ENCODE measurements at regions not wholly inside any gene's neighbourhood (a gene's known extent, or its start where the extent isn't known, plus 50 kb on each side); places are given as distances from the start of the nearest gene placed in this dataset.

- TF ChIP-seq AEBP2 (tag by site-specific recombination; IDR thresholded peaks at IDR 0.05; ENCODE audit: borderline replicate concordance) (no peak), ZNF529 (tag by site-specific recombination; IDR thresholded peaks at IDR 0.05; ENCODE audit: insufficient replicate concordance) (no peak), ZNF366 (tag by site-specific recombination; conservative IDR thresholded peaks at IDR 0.05) (no peak), ZNF747 (tag by site-specific recombination; IDR thresholded peaks at IDR 0.05) (no peak), ZNF449 (tag by site-specific recombination; IDR thresholded peaks at IDR 0.05) (0 out of 2 replicates have a peak, but pooled peaks have one; percentile 29), ZNF114 (tag by site-specific recombination; IDR thresholded peaks at IDR 0.05) (no peak), PRDM10 (tag by site-specific recombination; IDR thresholded peaks at IDR 0.05) (no peak), GLIS2 (tag by site-specific recombination; IDR thresholded peaks at IDR 0.05) (no peak), KLF9 (tag by site-specific recombination; IDR thresholded peaks at IDR 0.05; ENCODE audit: low read depth) (no peak), ZNF571 (tag by site-specific recombination; IDR thresholded peaks at IDR 0.05) (no peak), ZNF16 (tag by site-specific recombination; IDR thresholded peaks at IDR 0.05; ENCODE audit: low read depth) (no peak), ZNF292 (tag by site-specific recombination; IDR thresholded peaks at IDR 0.05; ENCODE audit: borderline replicate concordance, low read depth) (no peak), ZNF654 (tag by site-specific recombination; IDR thresholded peaks at IDR 0.05; ENCODE audit: low read depth) (no peak), REST (tag by site-specific recombination; IDR thresholded peaks at IDR 0.05) (no peak), SP7 (tag by site-specific recombination; IDR thresholded peaks at IDR 0.05) (no peak), ZNF624 (tag by site-specific recombination; IDR thresholded peaks at IDR 0.05) (no peak), ZNF184 (tag by site-specific recombination; IDR thresholded peaks at IDR 0.05) (0 out of 2 replicates have a peak, but pooled peaks have one; percentile 18)
Observed at GRCh38 chr1:221839782-221840395, 98.0 kb upstream of the DUSP10 start (continued).

Measured in HEK293 (cell line).